Neural cell (in vitro differentiated cells): ENCODE measurements at regions not wholly inside any gene's neighbourhood (a gene's known extent, or its start where the extent isn't known, plus 50 kb on each side); places are given as distances from the start of the nearest gene placed in this dataset.

Experiments
- H2AFZ ChIP-seq: fragments of 200-600, 300-800 bp; sonication (generic), shearing (Covaris generic); 2 replicates; pipeline ENCODE4 v1.6.0; 2014; ENCODE audit warnings: low read depth, mild to moderate bottlenecking, antibody characterized with exemption, low read length, moderate library complexity
- H3F3A ChIP-seq: fragments of 200-600 bp; shearing (Covaris generic); 2 replicates; pipeline ENCODE4 v1.6.1; 2016; ENCODE audit warnings: mild to moderate bottlenecking, moderate library complexity, mixed read lengths, antibody characterized with exemption, low read length; ENCODE audit not compliant: insufficient read depth, poor library complexity, severe bottlenecking
- H3K27ac ChIP-seq: fragments of 200-600, 300-800 bp; sonication (generic), shearing (Covaris generic); 2 replicates; pipeline ENCODE4 v1.5.1; 2014; ENCODE audit warnings: mild to moderate bottlenecking, low read length, moderate library complexity
- H3K27me3 ChIP-seq: fragments of 300-800, 200-600 bp; sonication (generic), shearing (Covaris generic); 2 replicates; pipeline ENCODE4 v1.6.0; 2014; ENCODE audit warnings: mild to moderate bottlenecking, low read depth, low read length, moderate library complexity; ENCODE audit not compliant: insufficient read depth
- H3K36me3 ChIP-seq: fragments of 300-800, 200-600 bp; sonication (generic), shearing (Covaris generic); 2 replicates; pipeline ENCODE4 v1.5.1; 2014; ENCODE audit warnings: mild to moderate bottlenecking, antibody characterized with exemption, low read length, moderate library complexity; ENCODE audit not compliant: insufficient read depth
- H3K4me2 ChIP-seq: fragments of 300-800, 200-600 bp; sonication (generic), shearing (Covaris generic); 2 replicates; pipeline ENCODE4 v1.6.0; 2014; ENCODE audit warnings: mild to moderate bottlenecking, low read length
- H3K4me3 ChIP-seq: fragments of 300-800, 200-600 bp; sonication (generic), shearing (Covaris generic); 2 replicates; pipeline ENCODE4 v1.5.1; 2014; ENCODE audit warnings: mild to moderate bottlenecking, low read length, moderate library complexity
- H3K79me2 ChIP-seq: fragments of 200-600 bp; shearing (Covaris generic); replicated peaks from 2 replicates; pipeline ENCODE4 v1.6.0; 2014; ENCODE audit warnings: mild to moderate bottlenecking, low read length, moderate library complexity; ENCODE audit not compliant: insufficient read depth
- H3K9ac ChIP-seq: fragments of 300-800, 200-600 bp; sonication (generic), shearing (Covaris generic); 2 replicates; pipeline ENCODE4 v1.6.1; 2016; ENCODE audit warnings: mild to moderate bottlenecking, low read length, mixed read lengths
- H3K9me2 ChIP-seq: fragments of 200-600 bp; shearing (Covaris generic); 2 replicates; pipeline ENCODE4 v1.6.1; 2016; ENCODE audit warnings: mild to moderate bottlenecking, low read length, mixed read lengths; ENCODE audit not compliant: insufficient read depth
- H3K9me3 ChIP-seq: fragments of 200-600, 300-800 bp; sonication (generic), shearing (Covaris generic); 2 replicates; pipeline ENCODE4 v1.6.1; 2016; ENCODE audit warnings: mild to moderate bottlenecking, mixed run types, low read length, moderate library complexity, mixed read lengths
- H4K20me1 ChIP-seq: fragments of 200-600 bp; shearing (Covaris generic); 2 replicates; pipeline ENCODE4 v1.6.1; 2016; ENCODE audit warnings: mild to moderate bottlenecking, mixed run types; ENCODE audit not compliant: insufficient read depth
- EP300 ChIP-seq: fragments of 450-650 bp; conservative IDR thresholded peaks from 2 replicates; pipeline ENCODE4 v1.6.1; 2014; ENCODE audit warnings: antibody characterized with exemption, mild to moderate bottlenecking, moderate library complexity; ENCODE audit not compliant: poor library complexity, severe bottlenecking
- EZH2 ChIP-seq: fragments of 200-600, 300-800 bp; shearing (Covaris generic), sonication (generic); IDR thresholded peaks from 2 replicates; pipeline ENCODE4 v1.6.1; 2014; ENCODE audit warnings: antibody characterized with exemption, low read length, borderline replicate concordance, mild to moderate bottlenecking; ENCODE audit not compliant: insufficient read depth, poor library complexity, severe bottlenecking
- MXI1 ChIP-seq: fragments of 450-650 bp; conservative IDR thresholded peaks from 2 replicates; pipeline ENCODE4 v1.6.1; 2014; ENCODE audit warnings: antibody characterized with exemption, mild to moderate bottlenecking; ENCODE audit not compliant: poor library complexity, severe bottlenecking
- POLR2AphosphoS5 ChIP-seq: IDR thresholded peaks from 2 replicates; pipeline ENCODE4 v1.6.1; 2012
- RAD21 ChIP-seq: fragments of 450-650 bp; conservative IDR thresholded peaks from 2 replicates; pipeline ENCODE4 v1.6.1; 2014; ENCODE audit warnings: antibody characterized with exemption, mild to moderate bottlenecking, moderate library complexity
- REST ChIP-seq: IDR thresholded peaks from 2 replicates; pipeline ENCODE4 v1.6.1; 2012; ENCODE audit warnings: borderline replicate concordance
- SMC3 ChIP-seq: fragments of 450-650 bp; conservative IDR thresholded peaks from 2 replicates; pipeline ENCODE4 v1.6.1; 2014; ENCODE audit warnings: antibody characterized with exemption, mild to moderate bottlenecking, moderate library complexity; ENCODE audit not compliant: poor library complexity
- TAF1 ChIP-seq: IDR thresholded peaks from 2 replicates; pipeline ENCODE4 v1.6.1; 2012; ENCODE audit warnings: low read depth
- TF ChIP-seq, protein P1 (sequence below): fragments of 450-650 bp; IDR thresholded peaks from 2 replicates; pipeline ENCODE4 v1.5.1; 2014; ENCODE audit warnings: antibody characterized with exemption, mild to moderate bottlenecking, moderate library complexity; ENCODE audit not compliant: poor library complexity, severe bottlenecking

DNA sequence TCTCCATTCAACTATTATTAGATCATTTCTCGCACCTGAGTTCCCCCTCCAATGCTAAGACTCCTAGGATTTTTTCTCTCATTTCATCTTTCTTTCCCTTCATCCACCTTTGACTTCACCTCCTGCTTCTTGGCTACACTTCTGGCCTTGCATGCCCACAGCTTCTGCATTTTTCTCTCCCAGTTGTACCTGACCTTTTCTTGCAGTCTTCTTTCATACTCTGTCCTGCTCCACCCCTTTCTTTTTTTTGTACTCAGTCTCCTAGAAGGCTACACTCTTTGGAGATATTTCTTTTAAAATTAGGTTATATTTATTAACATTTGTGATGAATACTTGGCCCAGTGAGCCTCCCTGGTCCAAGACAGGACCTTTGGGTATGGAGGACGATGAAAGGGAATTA, 190.4 kb downstream of the DEPDC1B start:
- Histone ChIP-seq H3K36me3 (no peaks in the 10 kb centered on the region), H2AFZ (no peak overlapping the region), H3K27me3 (no peaks in the 10 kb centered on the region), H3K9ac (no peak overlapping the region), H3K4me3 (no peak overlapping the region), H3K27ac (no peak overlapping the region), H3K4me2 (no peak overlapping the region), H3F3A (no peaks in the 10 kb centered on the region), H3K9me3 (no peaks in the 10 kb centered on the region), H4K20me1 (no peaks in the 10 kb centered on the region), H3K79me2 (no peaks in the 10 kb centered on the region), H3K9me2 (no peaks in the 10 kb centered on the region)
- TF ChIP-seq, protein P1, sequence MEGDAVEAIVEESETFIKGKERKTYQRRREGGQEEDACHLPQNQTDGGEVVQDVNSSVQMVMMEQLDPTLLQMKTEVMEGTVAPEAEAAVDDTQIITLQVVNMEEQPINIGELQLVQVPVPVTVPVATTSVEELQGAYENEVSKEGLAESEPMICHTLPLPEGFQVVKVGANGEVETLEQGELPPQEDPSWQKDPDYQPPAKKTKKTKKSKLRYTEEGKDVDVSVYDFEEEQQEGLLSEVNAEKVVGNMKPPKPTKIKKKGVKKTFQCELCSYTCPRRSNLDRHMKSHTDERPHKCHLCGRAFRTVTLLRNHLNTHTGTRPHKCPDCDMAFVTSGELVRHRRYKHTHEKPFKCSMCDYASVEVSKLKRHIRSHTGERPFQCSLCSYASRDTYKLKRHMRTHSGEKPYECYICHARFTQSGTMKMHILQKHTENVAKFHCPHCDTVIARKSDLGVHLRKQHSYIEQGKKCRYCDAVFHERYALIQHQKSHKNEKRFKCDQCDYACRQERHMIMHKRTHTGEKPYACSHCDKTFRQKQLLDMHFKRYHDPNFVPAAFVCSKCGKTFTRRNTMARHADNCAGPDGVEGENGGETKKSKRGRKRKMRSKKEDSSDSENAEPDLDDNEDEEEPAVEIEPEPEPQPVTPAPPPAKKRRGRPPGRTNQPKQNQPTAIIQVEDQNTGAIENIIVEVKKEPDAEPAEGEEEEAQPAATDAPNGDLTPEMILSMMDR = no peak
- TF ChIP-seq EP300 (no peak), TAF1 (no peak), MXI1 (no peak), POLR2AphosphoS5 (no peak), EZH2 (no peak), RAD21 (no peak), REST (no peak), SMC3 (no peak)

- Histone ChIP-seq H3K79me2 (no peaks in the 10 kb centered on the region), H2AFZ (no peak overlapping the region), H3K36me3 (no peaks in the 10 kb centered on the region), H3K9me3 (no peaks in the 10 kb centered on the region), H3K9me2 (no peaks in the 10 kb centered on the region), H3K27ac (no peak overlapping the region), H3K9ac (no peak overlapping the region), H3K4me2 (no peak overlapping the region), H3K27me3 (no peaks in the 10 kb centered on the region), H3K4me3 (no peak overlapping the region), H4K20me1 (no peaks in the 10 kb centered on the region), H3F3A (no peaks in the 10 kb centered on the region)
- TF ChIP-seq EP300 = no peak
- no peak for TF ChIP-seq MXI1
- no peak for TF ChIP-seq RAD21
- no peak for TF ChIP-seq POLR2AphosphoS5
- no peak for TF ChIP-seq REST
- TF ChIP-seq, protein P1 = no peak
- no peak for TF ChIP-seq TAF1
- TF ChIP-seq EZH2 = no peak
- no peak for TF ChIP-seq SMC3
Measured at GRCh38 chr5:60507687-60508086, 192.3 kb downstream of the DEPDC1B start.
